GM23248 (cell line): ENCODE measurements at regions not wholly inside any gene's neighbourhood (a gene's known extent, or its start where the extent isn't known, plus 50 kb on each side); places are given as distances from the start of the nearest gene placed in this dataset.

Experiments used
- EZH2 ChIP-seq: fragments of 200-600 bp; sonication (generic); IDR thresholded peaks from 2 replicates; pipeline ENCODE4 v1.6.1; 2018; ENCODE audit warnings: antibody characterized with exemption, mild to moderate bottlenecking; ENCODE audit not compliant: insufficient read depth, poor library complexity, severe bottlenecking
- EZH2phosphoT487 ChIP-seq: fragments of 200-600 bp; sonication (generic); IDR thresholded peaks from 2 replicates; pipeline ENCODE4 v1.6.1; 2018; ENCODE audit warnings: antibody characterized with exemption, moderate library complexity, mild to moderate bottlenecking, low read depth; ENCODE audit not compliant: insufficient read depth

DNA sequence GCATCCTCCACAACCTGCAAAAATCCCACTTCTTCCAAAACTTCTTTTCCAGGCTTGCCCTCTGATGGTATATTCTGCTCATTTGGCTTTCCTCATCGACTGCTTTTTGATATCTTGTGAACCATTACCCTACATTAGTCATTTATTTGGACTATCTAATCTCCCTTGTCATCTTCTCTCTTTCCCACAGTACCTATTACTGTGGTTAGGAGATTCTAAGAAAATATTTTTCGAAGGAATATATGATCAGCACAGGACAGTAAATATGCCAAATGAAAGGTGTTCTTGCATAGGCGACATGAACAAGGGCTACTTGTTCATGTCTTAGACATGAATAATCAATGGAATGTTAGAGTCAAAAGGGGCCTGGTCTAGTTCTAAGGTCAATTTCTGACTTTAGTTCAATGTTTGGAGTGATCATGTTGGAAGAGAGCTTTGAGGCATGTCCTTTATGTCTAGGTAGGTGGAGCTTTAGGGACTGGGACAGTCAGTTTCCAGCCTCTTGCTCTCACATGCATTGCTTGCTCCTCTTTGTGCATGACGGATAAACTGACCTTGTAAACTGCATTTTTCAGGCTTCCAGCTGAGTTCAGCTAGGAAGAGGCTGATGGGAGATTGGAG is 243.4 kb upstream of the RPS23 start:
- TF ChIP-seq EZH2 (no peak), EZH2phosphoT487 (no peak)
